Smooth muscle cell (in vitro differentiated cells): ENCODE measurements at regions not wholly inside any gene's neighbourhood (a gene's known extent, or its start where the extent isn't known, plus 50 kb on each side); places are given as distances from the start of the nearest gene placed in this dataset.

Source experiments
- DNase-seq: peaks from one replicate; lab custom pipeline; 2025; ENCODE audit not compliant: unreplicated experiment; lab: John Stamatoyannopoulos, UW
- H2AFZ ChIP-seq: fragments of 200-600 bp; sonication (generic); 2 replicates; pipeline ENCODE4 v1.6.0; 2016; ENCODE audit warnings: antibody characterized with exemption, low read depth, mild to moderate bottlenecking
- H3F3A ChIP-seq: fragments of 200-600 bp; sonication (generic); 2 replicates; pipeline ENCODE4 v1.6.0; 2017; ENCODE audit warnings: antibody characterized with exemption, low read depth
- H3K27ac ChIP-seq: fragments of 200-600 bp; sonication (generic); 2 replicates; pipeline ENCODE4 v1.5.1; 2016; ENCODE audit warnings: low read depth, mild to moderate bottlenecking
- H3K27me3 ChIP-seq: fragments of 200-600 bp; sonication (generic); 2 replicates; pipeline ENCODE4 v1.6.1; 2016; ENCODE audit warnings: low read depth, mild to moderate bottlenecking
- H3K36me3 ChIP-seq: fragments of 200-600 bp; sonication (generic); 2 replicates; pipeline ENCODE4 v1.5.1; 2016; ENCODE audit warnings: low read depth
- H3K4me1 ChIP-seq: fragments of 200-600 bp; sonication (generic); 2 replicates; pipeline ENCODE4 v1.5.1; 2016; ENCODE audit warnings: low read depth
- H3K4me2 ChIP-seq: fragments of 200-600 bp; sonication (generic); 2 replicates; pipeline ENCODE4 v1.6.0; 2016; ENCODE audit warnings: mild to moderate bottlenecking
- H3K4me3 ChIP-seq: fragments of 200-600 bp; sonication (generic); 2 replicates; pipeline ENCODE4 v1.5.1; 2016; ENCODE audit warnings: mild to moderate bottlenecking
- H3K79me2 ChIP-seq: fragments of 200-600 bp; sonication (generic); 2 replicates; pipeline ENCODE4 v1.6.0; 2016; ENCODE audit warnings: low read depth, mild to moderate bottlenecking
- H3K9ac ChIP-seq: fragments of 200-600 bp; sonication (generic); 2 replicates; pipeline ENCODE4 v1.6.0; 2016; ENCODE audit warnings: low read depth
- H3K9me3 ChIP-seq: fragments of 200-600 bp; sonication (generic); replicated peaks from 2 replicates; pipeline ENCODE4 v1.5.1; 2016; ENCODE audit warnings: low read depth
- H4K20me1 ChIP-seq: fragments of 200-600 bp; sonication (generic); 2 replicates; pipeline ENCODE4 v1.6.0; 2016; ENCODE audit warnings: low read depth
- CTCF ChIP-seq: fragments of 200-600 bp; sonication (generic); IDR thresholded peaks from 2 replicates; pipeline ENCODE4 v1.5.1; 2017; ENCODE audit warnings: borderline replicate concordance, mild to moderate bottlenecking, antibody characterized with exemption; ENCODE audit not compliant: insufficient read depth, poor library complexity, severe bottlenecking
- WGBS: methylation state at CpG from one replicate; pipeline ENCODE4 v1.1.7; 2016; ENCODE audit warnings: low lambda C conversion rate; 5-methylcytosine and 5-hydroxymethylcytosine counted together

DNA sequence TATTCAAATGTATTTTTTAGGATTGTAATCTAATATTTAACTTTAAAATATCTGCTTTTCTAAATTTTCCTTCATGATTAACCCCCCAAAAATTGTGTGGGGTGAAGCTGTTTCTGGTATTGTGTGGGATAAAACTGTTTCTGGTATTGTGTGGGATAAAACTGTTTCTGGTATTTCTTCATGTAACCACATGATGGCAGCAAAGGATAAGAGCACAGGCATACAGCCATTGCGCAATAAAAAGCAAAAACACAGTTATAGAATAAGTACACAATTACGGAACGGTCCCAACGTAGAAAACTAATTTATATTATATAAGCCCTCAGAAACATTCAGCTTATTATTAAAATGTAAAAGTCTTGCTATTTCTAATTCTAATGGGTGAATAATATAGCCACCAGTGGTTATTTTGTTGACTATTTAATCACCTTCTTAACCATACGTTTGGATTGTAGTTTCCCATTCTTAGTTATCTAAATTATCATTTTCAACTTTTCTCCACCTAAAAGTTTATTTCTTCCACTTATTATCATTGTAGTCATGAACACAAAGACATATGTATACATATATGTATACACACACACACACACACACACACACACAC is 333.9 kb upstream of the FSTL5 start:
- Histone ChIP-seq H3F3A (no peaks in the 10 kb centered on the region), H3K4me2 (peak overlapping the region; percentile 82), H3K79me2 (no peaks in the 10 kb centered on the region), H3K9me3 (no peaks in the 10 kb centered on the region), H2AFZ (peak overlapping the region; percentile 41), H4K20me1 (no peaks in the 10 kb centered on the region), H3K36me3 (no peaks in the 10 kb centered on the region), H3K27ac (no peak overlapping the region), H3K4me1 (no peaks in the 10 kb centered on the region), H3K9ac (no peak overlapping the region), H3K27me3 (no peaks in the 10 kb centered on the region), H3K4me3 (peak overlapping the region; percentile 48)
- 13% methylated on average over 5 of the region's 5 CpGs for WGBS
- TF ChIP-seq CTCF, result peak; percentile 88
- DNase-seq, result no peak

DNA sequence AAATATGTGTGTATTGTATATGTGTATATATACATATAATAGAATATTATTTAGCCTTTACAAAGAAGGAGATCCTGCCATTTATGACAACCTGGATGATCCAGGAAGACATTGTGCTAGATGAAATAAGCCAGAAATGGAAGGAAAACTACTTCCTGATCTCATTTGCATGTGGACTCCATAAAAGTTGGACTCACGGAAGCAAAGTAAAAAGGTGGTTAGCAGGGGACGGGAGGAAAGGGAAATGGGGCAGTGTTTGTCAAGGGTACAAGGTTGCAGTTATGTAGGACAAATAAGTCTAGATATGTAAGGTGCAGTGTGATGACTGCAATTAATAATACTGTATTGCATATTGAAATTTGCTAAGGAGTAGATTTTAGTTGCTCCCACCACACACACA is 331.1 kb upstream of the FSTL5 start:
- Histone ChIP-seq H3K4me3 (no peak overlapping the region), H4K20me1 (no peaks in the 10 kb centered on the region), H3K4me2 (no peak overlapping the region), H3K27ac (no peak overlapping the region), H3K9ac (no peak overlapping the region), H3K27me3 (no peaks in the 10 kb centered on the region), H3F3A (no peaks in the 10 kb centered on the region), H3K36me3 (no peaks in the 10 kb centered on the region), H2AFZ (no peak overlapping the region), H3K79me2 (no peaks in the 10 kb centered on the region), H3K4me1 (no peaks in the 10 kb centered on the region), H3K9me3 (no peaks in the 10 kb centered on the region)
- no peak for DNase-seq
- WGBS, result 90% methylated on average over 2 of the region's 2 CpGs
- TF ChIP-seq CTCF, result no peak

DNA sequence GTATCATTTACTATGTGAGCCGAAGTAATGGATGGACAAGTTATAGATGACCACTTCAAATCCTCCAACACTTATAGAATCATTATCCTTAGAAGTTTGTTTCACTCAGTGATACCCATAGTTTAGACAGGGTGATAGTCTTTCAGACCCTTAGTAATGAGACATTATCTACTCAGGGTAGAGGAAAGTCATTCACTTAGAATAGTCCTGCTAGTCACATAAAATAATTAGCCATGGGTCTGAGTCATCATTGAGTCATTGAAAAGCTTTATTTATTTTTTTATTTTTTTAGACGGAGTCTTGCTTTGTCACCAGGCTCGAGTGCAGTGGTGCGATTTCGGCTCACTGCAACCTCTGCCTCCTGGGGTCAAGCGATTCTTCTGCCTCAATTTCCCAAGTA is 321.7 kb upstream of the FSTL5 start:
- H4K20me1 ChIP-seq, result no peaks in the 10 kb centered on the region
- H3K4me2 ChIP-seq, result peak overlapping the region; percentile 60
- peak overlapping the region; percentile 75 for H3K27ac ChIP-seq
- H3K4me1 ChIP-seq, result peaks cover 6% of the 10 kb centered on the region
- no peak overlapping the region for H3K4me3 ChIP-seq
- H3K9me3 ChIP-seq, result no peaks in the 10 kb centered on the region
- no peaks in the 10 kb centered on the region for H3K27me3 ChIP-seq
- H2AFZ ChIP-seq, result peak overlapping the region; percentile 51
- H3K9ac ChIP-seq, result peak overlapping the region; percentile 32
- H3K79me2 ChIP-seq, result no peaks in the 10 kb centered on the region
- 55% methylated on average over 6 of the region's 6 CpGs for WGBS
- no peak for DNase-seq
- no peak for TF ChIP-seq CTCF
- H3F3A ChIP-seq, result no peaks in the 10 kb centered on the region
- no peaks in the 10 kb centered on the region for H3K36me3 ChIP-seq

GRCh38 chr4:162475246-162475645 is 311.4 kb upstream of the FSTL5 start:
- H3K9ac ChIP-seq, result no peak overlapping the region
- H2AFZ ChIP-seq, result no peak overlapping the region
- no peaks in the 10 kb centered on the region for H3F3A ChIP-seq
- H3K27ac ChIP-seq, result peak overlapping the region; percentile 33
- H3K4me1 ChIP-seq, result no peaks in the 10 kb centered on the region
- no peaks in the 10 kb centered on the region for H3K36me3 ChIP-seq
- H3K9me3 ChIP-seq, result no peaks in the 10 kb centered on the region
- no peaks in the 10 kb centered on the region for H3K27me3 ChIP-seq
- H3K79me2 ChIP-seq, result no peaks in the 10 kb centered on the region
- no peak for TF ChIP-seq CTCF
- 45% methylated on average over 4 of the region's 4 CpGs for WGBS
- no peak overlapping the region for H3K4me2 ChIP-seq
- H4K20me1 ChIP-seq, result no peaks in the 10 kb centered on the region
- peak; percentile 2 for DNase-seq
- H3K4me3 ChIP-seq, result no peak overlapping the region
